ENCODE measurements at regions not wholly inside any gene's neighbourhood (a gene's known extent, or its start where the extent isn't known, plus 50 kb on each side); places are given as distances from the start of the nearest gene placed in this dataset.
"Not testable (repeated sequence)": the region's sequence is repeated elsewhere in the genome, so short reads cannot be mapped to it uniquely, and the experiment has no call there.

- H3K9me3 Mint-ChIP-seq: peaks cover 9 to 11% of the 10 kb centered on the region in 2 donors
- H3K4me3 Mint-ChIP-seq; H3K27me3 Mint-ChIP-seq; H3K4me1 Mint-ChIP-seq (ENCODE audit: low read depth in 2 of 2); ATAC-seq (replicated peaks); DNase-seq; H3K27ac Mint-ChIP-seq; H3K36me3 Mint-ChIP-seq (ENCODE audit: insufficient read depth): not testable (repeated sequence)
Observed at GRCh38 chr21:9743566-9743965, 777.8 kb upstream of the TPTE start.

GRCh38 chr21:9744166-9744565, 777.2 kb upstream of the TPTE start:
- DNase-seq; H3K9me3 Mint-ChIP-seq; H3K36me3 Mint-ChIP-seq (ENCODE audit: insufficient read depth): not testable (repeated sequence)

GRCh38 chr21:9744593-9744992, 776.8 kb upstream of the TPTE start:
- not testable (repeated sequence) for DNase-seq; H3K36me3 Mint-ChIP-seq (ENCODE audit: insufficient read depth)

More at GRCh38 chr21:9744166-9744565, 777.2 kb upstream of the TPTE start:
- H3K4me3 Mint-ChIP-seq; H3K27ac Mint-ChIP-seq; H3K4me1 Mint-ChIP-seq (ENCODE audit: low read depth in 2 of 2); H3K27me3 Mint-ChIP-seq; ATAC-seq (replicated peaks): not testable (repeated sequence)

GRCh38 chr21:9745457-9746108, 775.8 kb upstream of the TPTE start:
- not testable (repeated sequence) for H3K27ac Mint-ChIP-seq; H3K4me3 Mint-ChIP-seq; H3K27me3 Mint-ChIP-seq; H3K9me3 Mint-ChIP-seq; ATAC-seq (replicated peaks); H3K4me1 Mint-ChIP-seq (ENCODE audit: low read depth in 2 of 2); DNase-seq; H3K36me3 Mint-ChIP-seq (ENCODE audit: insufficient read depth)

More at GRCh38 chr21:9744593-9744992, 776.8 kb upstream of the TPTE start:
- H3K27ac Mint-ChIP-seq; H3K9me3 Mint-ChIP-seq; H3K27me3 Mint-ChIP-seq; H3K4me3 Mint-ChIP-seq; H3K4me1 Mint-ChIP-seq (ENCODE audit: low read depth in 2 of 2); ATAC-seq (replicated peaks): not testable (repeated sequence)

GRCh38 chr21:9746311-9746710, 775.1 kb upstream of the TPTE start:
- H3K9me3 Mint-ChIP-seq; ATAC-seq (replicated peaks); H3K4me3 Mint-ChIP-seq; H3K27ac Mint-ChIP-seq; H3K36me3 Mint-ChIP-seq (ENCODE audit: insufficient read depth); H3K4me1 Mint-ChIP-seq (ENCODE audit: low read depth in 2 of 2); H3K27me3 Mint-ChIP-seq; DNase-seq: not testable (repeated sequence)

GRCh38 chr21:9746831-9747606, 774.4 kb upstream of the TPTE start:
- not testable (repeated sequence) for H3K27ac Mint-ChIP-seq; ATAC-seq (replicated peaks); H3K4me3 Mint-ChIP-seq; H3K27me3 Mint-ChIP-seq; H3K9me3 Mint-ChIP-seq; H3K36me3 Mint-ChIP-seq (ENCODE audit: insufficient read depth); H3K4me1 Mint-ChIP-seq (ENCODE audit: low read depth in 2 of 2); DNase-seq

GRCh38 chr21:9747870-9748269, 773.5 kb upstream of the TPTE start:
- H3K36me3 Mint-ChIP-seq (ENCODE audit: insufficient read depth); H3K27ac Mint-ChIP-seq: not testable (repeated sequence)

GRCh38 chr21:9748451-9748850, 772.9 kb upstream of the TPTE start:
- H3K27me3 Mint-ChIP-seq; H3K4me1 Mint-ChIP-seq (ENCODE audit: low read depth in 2 of 2); H3K27ac Mint-ChIP-seq; ATAC-seq (replicated peaks); H3K4me3 Mint-ChIP-seq; DNase-seq; H3K9me3 Mint-ChIP-seq; H3K36me3 Mint-ChIP-seq (ENCODE audit: insufficient read depth): not testable (repeated sequence)

More at GRCh38 chr21:9747870-9748269, 773.5 kb upstream of the TPTE start:
- H3K9me3 Mint-ChIP-seq; H3K4me3 Mint-ChIP-seq; ATAC-seq (replicated peaks); DNase-seq; H3K27me3 Mint-ChIP-seq; H3K4me1 Mint-ChIP-seq (ENCODE audit: low read depth in 2 of 2): not testable (repeated sequence)

- not testable (repeated sequence) for H3K27me3 Mint-ChIP-seq; H3K4me1 Mint-ChIP-seq (ENCODE audit: low read depth in 2 of 2); ATAC-seq (replicated peaks); H3K4me3 Mint-ChIP-seq; H3K27ac Mint-ChIP-seq; DNase-seq; H3K36me3 Mint-ChIP-seq (ENCODE audit: insufficient read depth); H3K9me3 Mint-ChIP-seq
Observed at GRCh38 chr21:9749741-9750230, 771.6 kb upstream of the TPTE start.

GRCh38 chr21:9750341-9751086, 770.9 kb upstream of the TPTE start:
- DNase-seq: no peak
- Mint-ChIP-seq H3K4me3 (no peak overlapping the region), H3K27ac (no peak overlapping the region), H3K9me3 (no peaks in the 10 kb centered on the region), H3K27me3 (no peaks in the 10 kb centered on the region), H3K4me1 (ENCODE audit: low read depth in 2 of 2) (no peaks in the 10 kb centered on the region), H3K36me3 (ENCODE audit: insufficient read depth) (no peaks in the 10 kb centered on the region)
- no peak for ATAC-seq (replicated peaks)

GRCh38 chr21:9751087-9751585, 770.2 kb upstream of the TPTE start:
- DNase-seq; H3K4me3 Mint-ChIP-seq; H3K4me1 Mint-ChIP-seq (ENCODE audit: low read depth in 2 of 2); H3K36me3 Mint-ChIP-seq (ENCODE audit: insufficient read depth); H3K27ac Mint-ChIP-seq; H3K9me3 Mint-ChIP-seq; ATAC-seq (replicated peaks); H3K27me3 Mint-ChIP-seq: not testable (repeated sequence)

GRCh38 chr21:9752028-9752427, 769.4 kb upstream of the TPTE start:
- not testable (repeated sequence) for H3K36me3 Mint-ChIP-seq (ENCODE audit: insufficient read depth); H3K27ac Mint-ChIP-seq; DNase-seq; ATAC-seq (replicated peaks); H3K9me3 Mint-ChIP-seq; H3K4me3 Mint-ChIP-seq; H3K27me3 Mint-ChIP-seq; H3K4me1 Mint-ChIP-seq (ENCODE audit: low read depth in 2 of 2)

- H3K27me3 Mint-ChIP-seq; H3K4me1 Mint-ChIP-seq (ENCODE audit: low read depth in 2 of 2); H3K4me3 Mint-ChIP-seq; H3K9me3 Mint-ChIP-seq; ATAC-seq (replicated peaks); DNase-seq; H3K36me3 Mint-ChIP-seq (ENCODE audit: insufficient read depth); H3K27ac Mint-ChIP-seq: not testable (repeated sequence)
Observed at GRCh38 chr21:9753441-9753840, 767.9 kb upstream of the TPTE start.

All from effector memory CD8-positive, alpha-beta T cell (primary cell).